Left renal pelvis (tissue), 4 donors: ENCODE measurements at regions not wholly inside any gene's neighbourhood (a gene's known extent, or its start where the extent isn't known, plus 50 kb on each side); places are given as distances from the start of the nearest gene placed in this dataset.

ENCODE experiments used
- DNase-seq, 4 donors: peaks; one replicate each; pipeline ENCODE4 v3.0.0-alpha.2; 2013; ENCODE audit warnings: low read depth in 4 of 4, low spot score in 3 of 4

GRCh38 chr2:5359397-5359796, 332.8 kb upstream of the SOX11 start:
- no peak for DNase-seq

DNA sequence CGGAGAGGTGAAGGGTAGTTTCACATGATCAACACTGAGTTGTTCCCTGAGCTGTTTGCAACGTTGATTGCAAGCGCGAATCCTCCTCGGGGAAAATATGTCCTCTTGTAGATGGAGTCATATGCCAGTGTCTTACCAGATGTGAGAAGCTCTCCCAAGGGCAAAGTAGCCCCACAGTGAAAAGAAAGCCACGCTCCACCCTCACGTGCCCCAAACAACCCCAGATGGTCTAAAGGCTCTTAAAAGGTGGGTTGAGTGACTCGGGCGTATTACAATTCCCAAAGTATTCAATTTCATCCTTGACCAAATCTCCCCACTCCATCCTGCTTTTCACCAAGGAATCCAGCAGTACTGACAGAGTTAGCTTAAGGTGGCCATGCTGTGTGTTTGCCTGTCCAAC, 332.1 kb upstream of the SOX11 start:
- no peak for DNase-seq

DNA sequence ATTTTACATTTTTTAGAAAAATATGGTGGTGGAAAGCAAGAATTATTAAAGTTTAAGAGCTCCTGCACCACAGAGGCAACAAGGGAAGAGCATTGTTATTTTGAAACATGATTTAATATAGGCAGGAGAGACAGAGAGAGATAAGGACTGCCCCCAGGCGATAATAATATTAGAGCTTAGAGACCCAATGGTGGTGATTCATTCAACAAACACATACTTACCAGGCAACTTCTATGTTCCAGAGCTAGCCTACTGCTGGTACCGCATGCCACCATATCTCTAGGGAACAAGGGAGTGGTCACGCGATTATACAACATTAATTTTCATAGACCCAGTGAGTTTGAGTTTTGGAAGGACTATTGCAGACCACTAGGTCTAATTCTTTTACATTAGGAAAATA, 327.8 kb upstream of the SOX11 start:
- no peak for DNase-seq

DNA sequence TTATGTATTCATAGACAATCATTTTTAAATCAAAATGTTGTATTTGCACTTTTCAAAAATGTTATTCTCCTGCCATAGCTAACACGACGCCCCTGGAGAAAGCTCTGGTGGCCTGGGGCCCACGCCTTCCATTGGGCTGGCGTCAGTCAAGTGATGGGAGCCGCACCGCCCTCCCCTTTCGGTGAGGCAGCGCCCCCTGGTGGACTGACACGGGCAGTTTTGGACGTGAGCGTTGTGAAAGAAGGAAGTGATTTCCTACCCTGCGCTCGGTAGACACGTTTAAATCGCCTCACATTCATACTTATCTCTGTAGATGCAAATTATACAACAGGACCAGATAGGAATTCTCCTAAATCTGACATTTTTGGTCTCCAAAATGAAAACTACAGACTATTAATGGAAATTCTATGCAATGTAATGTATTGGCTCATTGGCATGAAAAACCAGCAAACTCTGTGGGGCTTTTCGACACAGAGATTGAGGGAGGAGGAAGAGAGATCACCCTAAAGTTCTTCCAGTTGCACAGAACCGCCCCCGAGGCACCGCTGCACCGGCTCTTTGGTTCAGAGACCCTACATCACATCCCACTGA, 326.2 kb upstream of the SOX11 start:
- DNase-seq, result peak; percentile 52 to 63 (median 53)

DNA sequence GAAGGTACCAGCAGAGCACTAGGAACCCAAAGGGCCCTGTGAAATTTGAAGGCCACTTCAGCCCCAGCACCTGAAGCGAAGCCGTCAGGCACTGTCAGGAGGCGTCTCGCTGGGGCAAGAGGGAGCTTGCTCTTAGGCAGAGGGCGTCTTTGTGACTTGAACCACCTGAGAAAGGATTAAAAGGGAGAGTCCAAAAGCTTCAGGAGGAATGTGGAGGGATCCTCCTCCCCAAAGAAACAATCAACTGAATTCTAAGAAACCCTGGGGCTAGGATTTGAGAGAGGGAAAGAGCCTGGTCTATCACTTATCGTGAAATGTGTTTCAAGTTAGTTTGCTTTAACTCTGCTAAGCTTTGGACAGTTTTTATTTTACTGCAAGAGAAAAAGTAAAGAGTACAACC, 324.9 kb upstream of the SOX11 start:
- no peak for DNase-seq

DNA sequence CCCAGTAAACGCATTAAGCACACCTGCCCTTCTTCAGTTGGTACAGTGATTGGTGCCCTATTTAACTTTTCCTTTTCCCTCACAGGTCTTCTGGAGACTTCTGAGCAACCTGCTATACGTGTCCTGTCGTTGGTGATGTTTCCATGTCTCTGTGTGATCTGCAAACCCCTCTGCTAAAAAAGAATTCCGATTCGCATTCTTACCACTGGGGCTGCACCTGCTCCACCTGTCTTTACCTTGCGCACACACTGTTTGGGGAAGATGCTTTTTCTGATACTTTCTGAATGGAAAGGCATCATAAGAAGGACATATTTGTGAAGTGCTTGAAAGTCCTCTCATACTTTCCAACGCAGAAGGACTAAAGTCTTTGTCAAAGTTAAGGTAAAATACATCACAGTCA, 323.9 kb upstream of the SOX11 start:
- no peak for DNase-seq

DNA sequence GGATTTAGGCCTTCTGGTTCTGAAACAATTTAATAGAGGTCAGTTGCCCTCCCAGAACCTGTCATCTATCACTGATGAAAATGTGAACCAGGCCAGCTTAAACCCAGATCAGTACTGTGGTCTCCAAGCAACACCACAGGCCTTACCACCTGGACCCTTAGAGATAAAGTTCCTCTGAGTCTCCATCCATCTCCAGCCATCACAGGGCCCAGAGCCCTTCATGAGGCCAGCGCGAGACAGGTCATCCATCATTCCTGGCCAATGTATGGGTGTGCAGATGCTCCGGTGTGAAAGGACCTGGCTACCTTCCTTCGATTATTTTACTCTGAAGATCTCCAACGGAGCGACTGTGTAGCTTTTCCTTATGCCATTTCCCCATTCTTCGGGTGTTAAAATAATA, 322.7 kb upstream of the SOX11 start:
- no peak for DNase-seq

DNA sequence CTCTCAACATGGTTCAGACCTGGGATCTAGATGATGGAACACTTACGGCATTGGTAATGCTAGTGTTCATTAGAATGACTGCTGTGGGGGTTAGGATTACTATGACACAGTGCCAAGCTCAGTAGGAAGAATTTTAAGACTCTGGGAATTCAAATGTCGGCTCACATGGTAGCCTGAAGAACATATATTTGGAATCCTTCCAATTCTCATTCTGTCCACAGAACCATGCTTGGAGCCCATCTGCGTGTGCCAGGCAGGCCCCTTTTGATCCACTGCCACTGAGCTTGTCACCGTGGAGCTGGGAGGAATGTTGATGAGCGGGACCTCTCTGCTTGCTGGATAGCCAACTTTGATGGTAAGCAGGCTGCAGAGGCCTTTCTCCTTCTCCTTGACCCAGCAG, 322.0 kb upstream of the SOX11 start:
- DNase-seq, result no peak

GRCh38 chr2:5372141-5372540, 320.0 kb upstream of the SOX11 start:
- no peak for DNase-seq

DNA sequence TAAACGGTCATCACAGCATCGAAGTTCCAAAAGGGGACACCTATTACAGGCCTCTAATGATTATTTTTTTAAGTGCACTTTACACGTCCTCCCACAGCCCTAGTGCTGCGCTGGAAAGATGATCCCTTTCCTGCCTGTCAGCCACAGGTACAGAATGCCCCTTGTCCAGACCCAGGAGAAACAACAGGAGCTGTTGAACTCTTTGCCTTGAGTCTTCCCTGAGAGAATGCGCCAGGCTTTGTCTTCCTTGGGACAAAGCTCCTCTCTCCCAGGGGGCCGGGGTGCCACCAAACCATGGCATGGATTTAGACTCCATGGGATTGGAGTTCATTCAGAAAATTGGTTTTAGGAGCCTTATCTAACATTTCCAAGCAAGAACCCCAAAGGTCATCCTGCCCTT, 319.0 kb upstream of the SOX11 start:
- peak in 1 of 4 donors; percentile 58 for DNase-seq

- no peak for DNase-seq
Measured at GRCh38 chr2:5374762-5375161, 317.4 kb upstream of the SOX11 start.

DNA sequence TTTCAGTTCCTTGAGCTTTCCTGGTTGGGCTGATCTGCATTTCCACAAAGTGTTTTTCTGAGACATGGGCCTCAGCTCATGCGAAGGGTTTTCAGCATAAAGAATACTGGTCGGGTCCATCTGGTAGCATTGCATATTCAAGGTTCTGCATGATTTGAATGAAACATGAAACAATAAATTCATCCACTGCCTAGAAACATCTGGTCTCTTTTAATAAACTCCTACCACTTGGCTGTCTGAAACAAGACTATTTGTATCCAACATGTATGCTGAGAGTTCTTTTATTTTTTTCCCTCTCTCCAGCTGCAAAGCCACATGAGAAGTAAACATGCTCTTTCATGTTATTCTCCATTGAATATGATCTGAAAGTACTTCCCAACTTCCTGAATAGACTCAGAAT, 314.9 kb upstream of the SOX11 start:
- no peak for DNase-seq

DNA sequence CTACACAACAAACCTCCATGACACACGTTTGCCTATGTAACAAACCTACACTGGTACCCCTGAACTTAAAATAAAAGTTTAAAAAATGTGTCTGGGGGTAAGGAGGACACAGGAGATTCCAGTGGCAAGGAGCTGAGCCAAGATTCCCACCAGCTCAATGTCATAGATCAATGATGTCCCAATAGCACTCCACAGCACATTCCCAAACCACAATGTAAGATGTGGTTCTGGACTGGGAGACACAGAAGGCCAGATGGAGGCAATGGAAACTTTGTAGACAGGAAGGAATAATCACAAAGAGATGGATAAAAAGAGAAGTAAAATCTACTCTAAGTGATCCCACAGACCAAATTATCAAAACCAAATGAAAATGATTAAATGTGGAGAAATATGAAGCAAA, 312.4 kb upstream of the SOX11 start:
- no peak for DNase-seq

- DNase-seq, result no peak
Measured at GRCh38 chr2:5385596-5385995, 306.6 kb upstream of the SOX11 start.

DNA sequence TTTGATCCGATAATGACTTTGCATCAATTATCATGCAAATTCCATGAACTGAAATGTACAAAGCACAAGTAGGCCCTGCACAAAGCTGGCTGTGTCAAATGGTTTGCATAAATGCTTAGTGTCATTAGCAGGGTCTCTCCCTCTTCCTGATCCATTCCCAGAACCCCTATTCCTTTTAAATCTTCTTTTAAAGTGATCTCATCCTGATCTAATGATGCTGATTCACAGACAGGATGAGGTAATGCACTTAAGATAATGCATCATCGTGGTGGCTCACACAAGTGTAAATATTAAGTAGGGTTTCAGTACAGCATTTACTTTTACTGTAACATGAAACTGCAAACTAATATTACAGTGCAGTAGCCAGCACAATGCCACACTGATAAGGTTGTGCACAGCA, 304.8 kb upstream of the SOX11 start:
- DNase-seq, result no peak

GRCh38 chr2:5389740-5390139, 302.4 kb upstream of the SOX11 start:
- DNase-seq, result no peak

DNA sequence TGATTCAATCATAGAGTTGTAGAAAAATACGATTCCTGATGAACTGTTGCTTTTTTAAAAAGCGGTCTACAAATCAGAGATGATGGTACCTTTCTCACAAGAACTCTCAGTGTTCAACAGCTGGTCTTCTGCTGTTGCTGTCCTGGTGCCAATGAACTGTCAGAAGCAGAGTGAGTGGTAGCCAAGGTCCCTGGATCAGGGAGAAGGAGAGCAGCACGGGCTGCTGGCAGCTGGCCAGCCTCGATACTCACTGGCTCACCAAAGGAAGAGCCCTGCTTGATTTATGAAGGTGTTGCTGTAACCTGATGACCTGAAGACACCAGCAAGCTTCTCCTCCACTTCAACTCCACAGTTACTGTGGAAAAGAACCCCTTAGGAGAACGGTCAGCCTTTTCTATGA, 300.8 kb upstream of the SOX11 start:
- DNase-seq, result peak in 2 of 4 donors; percentile 42 to 65

DNA sequence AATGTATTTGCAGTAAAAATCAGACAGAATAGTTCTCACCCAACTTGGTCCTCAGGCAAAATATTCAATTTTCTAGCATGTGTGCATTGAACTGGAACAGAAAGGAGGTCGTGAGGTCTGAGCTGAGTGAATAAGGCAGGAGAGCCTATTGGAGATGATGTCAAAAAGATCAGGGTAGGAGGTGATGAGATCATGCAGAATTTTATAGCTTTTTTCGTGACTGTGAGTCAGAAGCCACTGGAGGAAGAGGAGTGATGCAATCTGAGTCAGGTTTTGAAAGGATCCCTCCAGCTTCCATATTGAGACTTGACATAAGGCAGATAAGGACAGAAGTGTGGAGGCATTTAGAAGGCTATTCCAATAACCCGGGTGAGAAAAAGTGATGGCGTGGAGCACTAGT, 299.5 kb upstream of the SOX11 start:
- DNase-seq, result no peak

DNA sequence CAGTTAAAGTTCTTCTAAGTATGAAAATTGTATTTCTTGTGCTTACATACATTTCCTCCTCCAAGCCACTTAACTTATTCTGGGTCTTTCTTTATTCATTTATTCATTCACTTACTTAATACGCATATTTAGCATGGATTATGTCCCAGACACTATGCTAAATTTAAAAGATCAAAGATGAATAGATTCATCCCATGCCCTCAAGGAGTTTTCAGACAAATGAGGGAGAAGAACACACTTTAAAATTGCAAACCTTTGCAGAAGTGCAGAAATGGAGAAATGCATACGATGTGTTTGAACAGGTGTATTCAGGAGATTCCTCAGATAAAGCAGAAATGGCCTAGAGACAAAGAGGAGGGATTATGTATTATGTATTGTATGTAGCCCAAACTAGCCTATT, 298.7 kb upstream of the SOX11 start:
- DNase-seq, result no peak

GRCh38 chr2:5394223-5394622, 298.0 kb upstream of the SOX11 start:
- DNase-seq, result peak in 1 of 4 donors; percentile 17

GRCh38 chr2:5401115-5401657, 291.0 kb upstream of the SOX11 start:
- DNase-seq, result no peak

DNA sequence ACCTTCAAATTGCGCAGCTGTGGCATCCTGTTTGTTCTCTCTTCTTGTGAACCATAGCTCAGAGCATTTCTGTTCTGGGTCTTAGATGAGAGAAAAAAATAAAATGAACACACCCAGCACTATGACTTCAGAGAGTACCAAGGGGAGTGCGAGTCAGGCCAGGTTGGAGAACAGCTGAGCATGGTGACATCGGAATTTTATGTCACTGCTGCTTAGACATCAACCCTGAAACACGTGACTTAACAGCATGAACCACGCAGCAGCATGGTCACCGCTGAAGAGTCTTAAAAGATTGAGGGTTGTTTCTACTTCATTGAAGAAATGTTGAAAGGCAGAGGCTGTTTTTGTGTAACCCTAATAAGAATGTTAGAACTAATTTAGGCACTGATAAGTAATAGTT, 288.8 kb upstream of the SOX11 start:
- DNase-seq, result no peak

GRCh38 chr2:5409898-5410381, 282.2 kb upstream of the SOX11 start:
- DNase-seq, result no peak
